COLO668 (cell line): ENCODE measurements at regions not wholly inside any gene's neighbourhood (a gene's known extent, or its start where the extent isn't known, plus 50 kb on each side); places are given as distances from the start of the nearest gene placed in this dataset.

Experiments
- DNase-seq: peaks from one replicate; lab custom pipeline; 2025; ENCODE audit not compliant: unreplicated experiment; lab: John Stamatoyannopoulos, UW

DNA sequence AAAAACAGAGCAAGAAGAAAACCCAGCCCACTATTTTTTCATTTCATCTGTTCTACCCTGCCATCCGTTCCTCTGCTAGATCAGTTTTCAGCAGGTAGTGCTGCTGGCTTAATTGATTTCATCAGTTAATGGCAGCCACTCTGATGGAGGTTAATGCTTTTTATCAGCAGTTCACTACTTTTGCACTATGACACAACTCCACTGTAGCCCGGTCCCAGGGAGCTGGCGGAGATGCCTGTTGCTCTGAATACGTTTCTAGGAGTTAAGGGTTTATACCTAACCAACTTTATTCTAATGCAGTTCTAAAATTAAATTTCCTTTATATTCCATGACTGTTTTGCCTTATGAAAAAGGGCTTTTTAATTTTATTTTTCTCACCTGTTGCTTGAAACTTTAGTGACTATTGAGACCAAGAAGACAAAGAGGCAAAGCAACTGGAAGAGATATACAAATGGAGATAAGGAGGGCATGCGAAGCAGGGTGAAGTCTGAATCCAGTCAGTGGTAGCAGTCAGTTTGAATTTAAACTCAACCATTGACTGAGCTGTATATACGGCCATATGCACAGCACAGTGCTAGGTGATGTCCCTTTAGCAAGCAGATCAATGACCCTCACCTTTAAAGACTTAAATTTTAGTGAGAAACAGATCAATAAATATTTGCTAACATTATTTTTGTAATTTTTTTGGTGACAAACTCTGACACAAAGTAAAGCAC, 477.9 kb downstream of the LMO4 start:
- DNase-seq = no peak

GRCh38 chr1:87810166-87810565, 481.5 kb downstream of the LMO4 start:
- no peak for DNase-seq

- no peak for DNase-seq
Measured at GRCh38 chr1:87812871-87813577, 484.3 kb downstream of the LMO4 start.

- no peak for DNase-seq
Measured at GRCh38 chr1:87814573-87814972, 485.9 kb downstream of the LMO4 start.

DNA sequence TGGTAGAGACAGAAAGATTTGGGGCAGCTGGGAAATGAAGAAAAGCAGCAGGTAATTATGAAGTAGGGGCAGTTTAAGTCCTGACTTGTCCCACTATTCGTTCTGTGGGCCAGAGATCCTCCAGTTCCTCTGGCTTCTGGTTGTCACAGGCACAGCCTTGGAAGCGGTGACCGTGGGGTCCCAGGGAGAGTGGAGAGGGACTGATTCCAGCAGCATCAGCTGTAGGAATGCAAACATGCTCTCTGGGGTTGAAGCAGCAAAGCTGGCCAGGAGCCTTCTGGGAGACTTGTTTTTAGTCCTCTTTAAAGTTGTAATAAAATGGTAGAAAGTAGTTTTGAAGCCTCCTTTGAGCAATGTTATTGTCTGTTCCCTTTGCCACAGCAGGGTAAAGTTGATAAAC, 488.0 kb downstream of the LMO4 start:
- no peak for DNase-seq

DNA sequence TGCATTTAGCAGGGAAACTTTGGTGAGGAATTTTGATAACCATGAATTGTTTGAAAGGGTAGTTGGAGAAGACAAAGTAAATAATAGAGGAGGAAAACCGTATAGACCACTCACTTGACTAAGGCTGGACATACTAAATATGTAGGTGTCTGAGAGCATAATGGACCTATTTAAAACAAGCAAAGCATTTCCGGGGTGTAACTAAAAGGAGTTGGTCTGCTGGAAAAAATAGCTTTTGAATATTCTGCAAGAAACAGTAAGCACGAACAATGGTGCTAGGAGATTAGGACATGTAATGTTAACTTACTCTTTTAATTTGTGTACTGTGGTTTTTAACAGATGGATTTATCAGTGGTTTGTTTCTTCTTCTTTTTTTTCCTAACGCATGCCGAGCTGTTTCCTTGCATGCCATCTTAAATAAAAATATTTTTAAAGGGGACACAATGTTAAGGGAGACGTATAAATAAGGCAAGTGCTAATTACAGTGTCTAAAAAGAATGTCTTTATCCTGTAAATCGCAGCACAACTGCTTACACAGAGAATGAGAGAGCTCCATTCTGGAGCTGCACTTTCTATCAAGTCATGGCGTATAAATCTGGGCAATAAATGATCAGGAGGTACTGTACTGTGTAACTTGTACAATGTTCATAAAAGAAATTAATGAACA, 492.1 kb downstream of the LMO4 start:
- DNase-seq = no peak

DNA sequence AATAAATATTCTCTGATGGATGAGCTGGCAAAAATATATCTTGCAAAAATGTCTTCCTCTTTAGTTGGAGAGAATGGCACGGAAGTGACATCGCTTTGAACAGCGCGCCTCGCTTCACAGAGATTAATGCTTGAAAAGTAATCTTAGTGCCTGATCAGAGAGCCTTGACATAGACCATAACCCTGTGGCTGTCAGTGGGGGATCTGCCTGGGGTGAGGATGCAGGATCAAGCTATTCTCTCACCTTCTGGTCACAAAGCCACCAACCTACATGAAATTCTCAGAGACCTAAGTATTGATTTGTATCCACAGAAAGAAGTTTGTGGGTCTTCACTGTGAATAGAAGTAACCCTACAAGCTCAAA, 492.6 kb downstream of the LMO4 start:
- no peak for DNase-seq

GRCh38 chr1:87826681-87827251, 498.1 kb downstream of the LMO4 start:
- DNase-seq = no peak

- no peak for DNase-seq
Measured at GRCh38 chr1:87829360-87829759, 500.7 kb downstream of the LMO4 start.

GRCh38 chr1:87830432-87830978, 501.8 kb downstream of the LMO4 start:
- no peak for DNase-seq

DNA sequence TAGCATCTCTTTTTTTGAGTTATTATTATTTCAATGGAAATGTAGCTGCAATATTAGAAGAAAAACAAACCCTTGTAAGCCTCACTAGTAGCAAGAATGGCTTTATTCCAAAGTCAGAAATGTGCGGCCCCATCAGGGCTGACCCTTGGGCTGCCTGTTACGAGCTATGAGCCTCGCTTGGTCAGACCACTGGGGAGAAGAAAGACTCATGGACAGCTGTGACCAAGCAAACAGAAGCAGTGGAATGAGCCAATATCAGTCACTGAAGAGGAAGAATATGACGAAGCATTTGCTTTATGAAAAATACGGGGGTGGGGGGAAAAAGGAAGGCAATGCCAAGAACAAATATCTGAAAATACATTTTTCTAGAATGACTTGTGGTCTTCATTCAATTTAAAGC, 504.5 kb downstream of the LMO4 start:
- DNase-seq = no peak

DNA sequence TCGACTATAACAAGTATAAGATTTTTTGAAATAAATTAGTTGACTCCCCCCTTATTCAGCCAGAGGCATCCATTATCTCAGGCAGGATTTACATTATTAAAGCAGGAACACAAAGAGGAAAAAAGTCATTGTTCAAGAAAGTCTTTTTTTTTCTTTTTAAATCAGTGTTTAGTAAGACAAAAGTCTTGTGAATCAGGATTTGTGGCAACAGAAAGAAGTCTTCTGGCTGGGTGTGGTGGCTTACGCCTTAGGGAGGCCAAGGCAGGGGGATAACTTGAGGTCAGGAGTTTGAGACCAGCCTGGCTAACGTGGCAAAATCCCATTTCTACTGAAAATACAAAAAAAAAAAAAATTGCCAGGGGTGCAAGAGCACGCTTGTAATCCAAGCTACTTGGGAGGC, 505.5 kb downstream of the LMO4 start:
- no peak for DNase-seq

GRCh38 chr1:87834941-87835340, 506.3 kb downstream of the LMO4 start:
- no peak for DNase-seq

DNA sequence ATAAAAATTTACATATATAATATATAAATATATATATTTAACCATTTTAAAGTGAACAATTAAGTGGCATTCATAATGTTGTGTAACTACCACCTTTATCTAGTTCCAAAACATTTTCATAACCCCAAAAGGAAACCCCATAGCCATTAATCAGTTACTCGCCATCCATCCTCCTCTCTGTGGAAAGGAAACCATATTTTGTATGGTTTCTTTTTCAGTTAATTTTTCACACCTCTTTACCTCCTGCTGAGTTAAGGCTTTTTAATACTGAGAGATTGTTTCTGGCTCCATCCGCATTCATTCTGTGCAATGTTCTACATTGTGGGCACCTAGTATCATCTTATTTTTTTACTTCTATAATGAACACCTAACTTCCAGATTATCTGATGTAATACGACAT, 512.1 kb downstream of the LMO4 start:
- no peak for DNase-seq

GRCh38 chr1:87841332-87841731, 512.7 kb downstream of the LMO4 start:
- DNase-seq = no peak

- DNase-seq = no peak
Measured at GRCh38 chr1:87842156-87842555, 513.5 kb downstream of the LMO4 start.

DNA sequence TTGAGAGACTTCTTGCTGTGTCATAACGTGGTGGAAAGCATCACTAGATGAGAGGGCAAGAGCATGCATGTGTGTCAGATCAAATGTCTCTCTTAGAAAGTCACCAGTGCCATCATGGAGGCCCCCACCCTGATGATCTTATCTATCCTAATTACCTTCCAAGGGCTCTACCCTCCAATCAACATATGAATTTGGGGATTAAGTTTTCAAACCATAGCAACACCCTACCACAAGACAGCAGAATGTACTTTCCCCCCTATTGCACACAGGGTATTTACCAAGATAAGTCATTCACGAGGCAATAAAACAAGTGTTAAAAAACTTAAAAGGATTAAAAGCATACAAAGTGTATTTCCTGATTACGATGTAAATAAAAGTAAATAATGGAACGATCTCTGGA, 515.6 kb downstream of the LMO4 start:
- no peak for DNase-seq

DNA sequence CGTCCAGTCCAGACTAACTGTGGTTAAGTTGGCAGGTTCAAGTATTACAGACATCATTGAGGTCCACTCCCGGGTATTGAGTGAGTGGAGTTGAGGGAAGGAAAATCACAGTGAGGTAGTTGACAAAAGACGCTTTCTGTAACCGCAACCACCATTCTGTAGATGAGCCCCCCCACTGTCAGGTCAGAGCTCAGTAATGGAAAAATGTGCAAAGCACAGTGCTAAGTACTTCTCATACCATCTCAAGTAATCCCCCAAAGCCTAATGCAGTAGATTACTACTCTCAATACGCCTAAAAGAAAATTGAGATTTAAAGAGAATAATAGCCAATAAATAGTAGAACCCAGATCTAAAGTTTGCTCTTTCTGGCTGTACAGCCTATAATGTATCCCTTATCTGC, 522.8 kb downstream of the LMO4 start:
- DNase-seq = no peak

DNA sequence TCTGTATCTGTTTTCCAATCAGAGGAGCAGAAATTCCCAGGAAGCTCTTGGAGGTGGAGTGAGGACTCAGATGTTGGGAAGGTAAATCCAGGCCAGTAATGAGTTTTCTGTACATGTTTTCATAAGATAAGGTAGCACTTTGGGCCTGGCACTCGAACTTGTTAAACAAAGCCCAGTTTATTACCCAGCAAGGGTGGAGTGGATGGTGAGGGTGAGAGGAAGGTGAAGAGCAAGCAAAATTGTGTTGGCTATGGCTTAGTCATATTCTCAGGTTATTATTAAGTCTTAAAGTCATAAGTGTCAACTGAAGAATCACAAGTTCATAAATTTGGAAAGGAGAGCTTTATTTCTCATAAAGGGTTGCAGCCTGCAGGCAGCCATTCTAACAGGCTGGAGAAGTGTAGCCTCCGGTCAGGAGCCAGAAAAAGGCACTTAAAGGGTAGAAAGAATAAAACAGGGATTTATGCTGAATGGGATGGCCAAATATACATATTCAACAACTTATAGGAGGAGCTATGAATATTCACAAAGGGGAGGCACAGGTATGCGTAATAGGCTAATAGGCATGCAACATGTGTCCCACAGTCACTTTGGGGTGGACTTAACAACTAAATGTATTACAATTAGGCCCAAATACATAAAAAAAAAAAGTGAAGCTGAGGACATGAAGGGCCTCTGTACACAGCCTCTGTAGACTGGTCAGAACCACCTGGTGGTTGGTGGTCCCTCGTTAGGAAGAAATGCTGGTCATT, 523.9 kb downstream of the LMO4 start:
- no peak for DNase-seq

- no peak for DNase-seq
Measured at GRCh38 chr1:87853576-87854351, 525.1 kb downstream of the LMO4 start.
